Endothelial cell of umbilical vein (primary cell): ENCODE measurements at regions not wholly inside any gene's neighbourhood (a gene's known extent, or its start where the extent isn't known, plus 50 kb on each side); places are given as distances from the start of the nearest gene placed in this dataset.

ENCODE experiments used
- BruUV-seq: library from RNA; stranded (reverse); fragments of 400-500 nt; replicated peaks from 2 replicates; lab custom pipeline; 2021; lab: Mats Ljungman, UMichigan
- CTCF ChIA-PET: fragments of 300-600, 350-600 bp; sonication (Branson Sonifier 250); formaldehyde crosslinking; loops from one replicate; lab custom pipeline; 2021; ENCODE audit warnings: antibody characterized with exemption, inconsistent platforms; lab: Charles Lee
- POLR2A ChIA-PET: fragments of 300-600, 350-600 bp; sonication (Branson Sonifier 250); formaldehyde crosslinking; loops from one replicate; lab custom pipeline; 2021; ENCODE audit warnings: antibody characterized with exemption, inconsistent platforms; lab: Charles Lee
- DNase-seq: peaks from one replicate; pipeline ENCODE4 v3.0.0-alpha.2; 2011; ENCODE audit warnings: low read depth, low spot score
- FAIRE-seq: peaks from 2 replicates; lab custom pipeline; 2011; peaks lifted over from hg19 to GRCh38; lab: Jason Lieb, UNC
- H2AFZ ChIP-seq: 2 replicates; pipeline ENCODE4 v1.6.0; 2012; ENCODE audit warnings: low read depth, low read length, control low read depth, inconsistent platforms
- H3K27ac ChIP-seq: 2 replicates; pipeline ENCODE4 v1.5.1; 2011; ENCODE audit warnings: low read depth, mild to moderate bottlenecking, control low read depth, low read length, moderate library complexity; ENCODE audit not compliant: insufficient read depth
- H3K27me3 ChIP-seq, 2 experiments: 2 replicates each; pipeline versions ENCODE4 v1.6.0 to v1.6.1; 2011; ENCODE audit warnings: low read length in 2 of 2, mixed read lengths in 1 of 2; ENCODE audit not compliant: control insufficient read depth in 2 of 2, insufficient read depth in 2 of 2
- H3K36me3 ChIP-seq, 2 experiments: 2 replicates in 1 of 2; 3 replicates in 1 of 2; pipeline ENCODE4 v1.5.1; 2011; ENCODE audit warnings: low read length in 2 of 2, mild to moderate bottlenecking in 1 of 2, moderate library complexity in 1 of 2; ENCODE audit not compliant: control insufficient read depth in 2 of 2, insufficient read depth in 2 of 2; ENCODE audit errors: extremely low read depth in 1 of 2
- H3K4me1 ChIP-seq: 3 replicates; pipeline ENCODE4 v1.5.1; 2011; ENCODE audit warnings: mild to moderate bottlenecking, low read length; ENCODE audit not compliant: control insufficient read depth, insufficient read depth; ENCODE audit errors: extremely low read depth
- H3K4me2 ChIP-seq: 2 replicates; pipeline ENCODE4 v1.6.1; 2011; ENCODE audit warnings: low read length, control low read depth, mixed read lengths; ENCODE audit not compliant: insufficient read depth
- H3K4me3 ChIP-seq, 3 experiments: fragments of 200-600 bp in 1 of 3; sonication (generic), shearing (Covaris generic) in 1 of 3; replicated peaks in 1 of 3; 2 replicates each; pipeline ENCODE4 v1.5.1; 2011 to 2016; ENCODE audit warnings: control low read depth in 3 of 3, low read length in 3 of 3, mild to moderate bottlenecking in 2 of 3, inconsistent platforms in 1 of 3, low read depth in 1 of 3, moderate library complexity in 1 of 3; ENCODE audit not compliant: insufficient read depth in 1 of 3
- H3K79me2 ChIP-seq: 2 replicates; pipeline ENCODE4 v1.6.0; 2012; ENCODE audit warnings: low read length, inconsistent platforms; ENCODE audit not compliant: control insufficient read depth, insufficient read depth
- H3K9ac ChIP-seq: replicated peaks from 2 replicates; pipeline ENCODE3; 2011; ENCODE audit warnings: low read length, control low read depth; ENCODE audit not compliant: insufficient read depth; ENCODE audit errors: extremely low read depth
- H3K9me1 ChIP-seq: replicated peaks from 3 replicates; pipeline ENCODE4 v1.6.0; 2011; ENCODE audit warnings: mild to moderate bottlenecking, low read length; ENCODE audit not compliant: control insufficient read depth, insufficient read depth; ENCODE audit errors: extremely low read depth
- H3K9me3 ChIP-seq: replicated peaks from 2 replicates; pipeline ENCODE4 v1.5.1; 2012; ENCODE audit warnings: low read length, inconsistent platforms; ENCODE audit not compliant: control insufficient read depth, insufficient read depth
- H4K20me1 ChIP-seq: replicated peaks from 2 replicates; pipeline ENCODE3; 2011; ENCODE audit warnings: mild to moderate bottlenecking, low read length; ENCODE audit not compliant: control insufficient read depth, insufficient read depth; ENCODE audit errors: extremely low read depth
- JUN ChIP-seq: IDR thresholded peaks from 2 replicates; pipeline ENCODE4 v1.6.1; 2011; ENCODE audit warnings: borderline replicate concordance, low read depth; ENCODE audit not compliant: insufficient read length, insufficient read depth
- POLR2A ChIP-seq: IDR thresholded peaks from 2 replicates; pipeline ENCODE4 v1.6.1; 2012; ENCODE audit warnings: low read depth, mild to moderate bottlenecking, control low read depth, low read length
- POLR2AphosphoS5 ChIP-seq: IDR thresholded peaks from 2 replicates; pipeline ENCODE4 v1.6.1; 2012; ENCODE audit warnings: low read depth, mild to moderate bottlenecking, control low read depth, low read length, moderate library complexity; ENCODE audit not compliant: insufficient read depth
- dilution Hi-C: fragments of 300-500 bp; cut with MboI; formaldehyde crosslinking; loops from one replicate; pipeline ENCODE4 v1.15.0; 2019; ENCODE audit warnings: low sequenced_read_pairs; ENCODE audit not compliant: extremely low pct_ligation_motif_present
- intact Hi-C: fragments of 100-400 bp; cut with micrococcal nuclease; formaldehyde crosslinking; loops from one replicate; pipeline ENCODE4 v1.10.0; 2022
- TF ChIP-seq, protein P1 (sequence below), 2 donors: IDR thresholded peaks; 1 replicate in 1 of 2; 2 replicates in 1 of 2; pipeline ENCODE4 v1.5.1; 2011; ENCODE audit warnings: low read length in 2 of 2, mild to moderate bottlenecking in 2 of 2, moderate library complexity in 2 of 2, control low read depth in 1 of 2, inconsistent platforms in 1 of 2, low read depth in 1 of 2; ENCODE audit not compliant: insufficient read depth in 1 of 2; ENCODE audit errors: extremely low read depth in 1 of 2
- TF ChIP-seq, protein P2 (sequence below): IDR thresholded peaks from 2 replicates; pipeline ENCODE4 v1.6.1; 2011; ENCODE audit not compliant: insufficient read depth, insufficient read length

DNA sequence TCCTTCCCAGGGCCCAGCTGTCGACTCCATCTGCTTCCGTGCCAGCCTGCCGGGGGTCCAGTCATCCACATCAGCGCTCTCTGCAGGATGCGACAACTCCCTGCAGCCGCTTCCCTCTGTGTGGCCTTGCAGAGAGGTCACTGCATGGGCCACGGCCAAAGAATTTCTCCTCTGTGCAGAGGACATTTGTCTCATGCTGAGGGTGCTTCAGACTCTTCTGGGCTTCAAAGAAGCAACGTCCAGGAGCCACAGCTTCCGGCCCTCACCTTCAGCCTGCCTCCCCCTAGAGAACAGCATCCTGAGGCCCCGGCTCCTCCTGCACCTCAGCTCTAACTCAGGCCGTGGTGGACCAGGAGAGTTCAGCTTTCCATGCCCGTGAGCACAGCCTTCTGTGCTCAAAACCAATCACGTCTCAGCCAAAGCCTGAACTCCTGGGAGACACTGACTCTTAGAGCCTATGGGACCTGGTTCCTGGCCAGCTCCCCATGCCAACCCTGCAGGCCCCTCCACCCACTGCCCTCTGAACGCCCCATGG, 258.9 kb downstream of the BRD1 start:
- BruUV-seq, result no TSS peak
- no peaks in the 10 kb centered on the region for H3K79me2 ChIP-seq
- dilution Hi-C loops (no loop called here), intact Hi-C loops (no loop called here)
- POLR2A ChIA-PET, result no interaction called here
- H3K27me3 ChIP-seq, result no peaks in the 10 kb centered on the region
- H4K20me1 ChIP-seq, result no peaks in the 10 kb centered on the region
- H3K4me3 ChIP-seq, result no peak overlapping the region
- TF ChIP-seq POLR2A, result no peak
- TF ChIP-seq, protein P1, sequence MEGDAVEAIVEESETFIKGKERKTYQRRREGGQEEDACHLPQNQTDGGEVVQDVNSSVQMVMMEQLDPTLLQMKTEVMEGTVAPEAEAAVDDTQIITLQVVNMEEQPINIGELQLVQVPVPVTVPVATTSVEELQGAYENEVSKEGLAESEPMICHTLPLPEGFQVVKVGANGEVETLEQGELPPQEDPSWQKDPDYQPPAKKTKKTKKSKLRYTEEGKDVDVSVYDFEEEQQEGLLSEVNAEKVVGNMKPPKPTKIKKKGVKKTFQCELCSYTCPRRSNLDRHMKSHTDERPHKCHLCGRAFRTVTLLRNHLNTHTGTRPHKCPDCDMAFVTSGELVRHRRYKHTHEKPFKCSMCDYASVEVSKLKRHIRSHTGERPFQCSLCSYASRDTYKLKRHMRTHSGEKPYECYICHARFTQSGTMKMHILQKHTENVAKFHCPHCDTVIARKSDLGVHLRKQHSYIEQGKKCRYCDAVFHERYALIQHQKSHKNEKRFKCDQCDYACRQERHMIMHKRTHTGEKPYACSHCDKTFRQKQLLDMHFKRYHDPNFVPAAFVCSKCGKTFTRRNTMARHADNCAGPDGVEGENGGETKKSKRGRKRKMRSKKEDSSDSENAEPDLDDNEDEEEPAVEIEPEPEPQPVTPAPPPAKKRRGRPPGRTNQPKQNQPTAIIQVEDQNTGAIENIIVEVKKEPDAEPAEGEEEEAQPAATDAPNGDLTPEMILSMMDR (IDR thresholded peaks at IDR 0.05; ENCODE audit: extremely low read depth in 1 of 2, insufficient read depth in 1 of 2, low read depth in 1 of 2, low read length in 2 of 2), result no peak
- no peak for TF ChIP-seq POLR2AphosphoS5
- no peak for TF ChIP-seq JUN
- TF ChIP-seq, protein P2, sequence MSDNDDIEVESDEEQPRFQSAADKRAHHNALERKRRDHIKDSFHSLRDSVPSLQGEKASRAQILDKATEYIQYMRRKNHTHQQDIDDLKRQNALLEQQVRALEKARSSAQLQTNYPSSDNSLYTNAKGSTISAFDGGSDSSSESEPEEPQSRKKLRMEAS, result no peak
- CTCF ChIA-PET, result no interaction called here
- H3K27ac ChIP-seq, result no peak overlapping the region
- DNase-seq (no peak), FAIRE-seq (no peak)
- H3K4me2 ChIP-seq, result no peak overlapping the region
- peaks cover 6% of the 10 kb centered on the region for H3K9me3 ChIP-seq
- no peaks in the 10 kb centered on the region for H3K4me1 ChIP-seq
- H2AFZ ChIP-seq, result no peak overlapping the region
- no peaks in the 10 kb centered on the region for H3K36me3 ChIP-seq
- H3K9ac ChIP-seq, result no peak overlapping the region
- no peaks in the 10 kb centered on the region for H3K9me1 ChIP-seq
